GM18511 (cell line): ENCODE measurements at regions not wholly inside any gene's neighbourhood (a gene's known extent, or its start where the extent isn't known, plus 50 kb on each side); places are given as distances from the start of the nearest gene placed in this dataset.
"Not testable (repeated sequence)": the region's sequence is repeated elsewhere in the genome, so short reads cannot be mapped to it uniquely, and the experiment has no call there.

Experiments
- ATAC-seq: cut with Tn5 transposase; IDR thresholded peaks from one replicate; pipeline ENCODE4 v1.9.1; 2021; ENCODE audit warnings: mild to moderate bottlenecking, moderate library complexity; ENCODE audit not compliant: unreplicated experiment

- ATAC-seq: not testable (repeated sequence)
These were observed 185.3 kb downstream of the COX18 start for GRCh38 chr4:72884225-72884624.

GRCh38 chr4:72876946-72877345 is 192.6 kb downstream of the COX18 start:
- ATAC-seq: no peak

GRCh38 chr4:72875545-72875944 is 194.0 kb downstream of the COX18 start:
- no peak for ATAC-seq

GRCh38 chr4:72875138-72875537 is 194.4 kb downstream of the COX18 start:
- no peak for ATAC-seq

- ATAC-seq: no peak
These were observed 204.6 kb downstream of the COX18 start for GRCh38 chr4:72864898-72865297.

GRCh38 chr4:72864277-72864676 is 205.2 kb downstream of the COX18 start:
- not testable (repeated sequence) for ATAC-seq

- ATAC-seq: no peak
These were observed 208.8 kb downstream of the COX18 start for GRCh38 chr4:72860766-72861165.

- ATAC-seq: no peak
These were observed 211.2 kb downstream of the COX18 start for GRCh38 chr4:72858328-72858727.

- ATAC-seq: no peak
These were observed 211.7 kb downstream of the COX18 start for GRCh38 chr4:72857787-72858186.

- ATAC-seq: no peak
These were observed 212.3 kb downstream of the COX18 start for GRCh38 chr4:72857216-72857615.

- no peak for ATAC-seq
These were observed 223.0 kb downstream of the COX18 start for GRCh38 chr4:72846280-72847111.

GRCh38 chr4:72843466-72843865 is 226.1 kb downstream of the COX18 start:
- no peak for ATAC-seq

- ATAC-seq: no peak
These were observed 227.2 kb downstream of the COX18 start for GRCh38 chr4:72842323-72842722.

- not testable (repeated sequence) for ATAC-seq
These were observed 229.3 kb downstream of the COX18 start for GRCh38 chr4:72840166-72840565.

GRCh38 chr4:72828864-72829263 is 240.7 kb downstream of the COX18 start:
- ATAC-seq: no peak

- ATAC-seq: no peak
These were observed 241.5 kb downstream of the COX18 start for GRCh38 chr4:72827968-72828367.

GRCh38 chr4:72820107-72820506 is 249.4 kb downstream of the COX18 start:
- no peak for ATAC-seq

GRCh38 chr4:72817012-72817411 is 248.0 kb upstream of the ADAMTS3 start:
- no peak for ATAC-seq

- no peak for ATAC-seq
These were observed 245.2 kb upstream of the ADAMTS3 start for GRCh38 chr4:72814241-72814640.

- no peak for ATAC-seq
These were observed 240.2 kb upstream of the ADAMTS3 start for GRCh38 chr4:72809208-72809607.

- no peak for ATAC-seq
These were observed 236.3 kb upstream of the ADAMTS3 start for GRCh38 chr4:72805284-72805683.

- no peak for ATAC-seq
These were observed 228.5 kb upstream of the ADAMTS3 start for GRCh38 chr4:72797486-72797885.

- ATAC-seq: no peak
These were observed 222.0 kb upstream of the ADAMTS3 start for GRCh38 chr4:72791054-72791453.
